GM21619 (cell line): ENCODE measurements at regions not wholly inside any gene's neighbourhood (a gene's known extent, or its start where the extent isn't known, plus 50 kb on each side); places are given as distances from the start of the nearest gene placed in this dataset.
"Not testable (repeated sequence)": the region's sequence is repeated elsewhere in the genome, so short reads cannot be mapped to it uniquely, and the experiment has no call there.

Experiments used
- ATAC-seq: cut with Tn5 transposase; IDR thresholded peaks from one replicate; pipeline ENCODE4 v1.9.1; 2021; ENCODE audit not compliant: unreplicated experiment

DNA sequence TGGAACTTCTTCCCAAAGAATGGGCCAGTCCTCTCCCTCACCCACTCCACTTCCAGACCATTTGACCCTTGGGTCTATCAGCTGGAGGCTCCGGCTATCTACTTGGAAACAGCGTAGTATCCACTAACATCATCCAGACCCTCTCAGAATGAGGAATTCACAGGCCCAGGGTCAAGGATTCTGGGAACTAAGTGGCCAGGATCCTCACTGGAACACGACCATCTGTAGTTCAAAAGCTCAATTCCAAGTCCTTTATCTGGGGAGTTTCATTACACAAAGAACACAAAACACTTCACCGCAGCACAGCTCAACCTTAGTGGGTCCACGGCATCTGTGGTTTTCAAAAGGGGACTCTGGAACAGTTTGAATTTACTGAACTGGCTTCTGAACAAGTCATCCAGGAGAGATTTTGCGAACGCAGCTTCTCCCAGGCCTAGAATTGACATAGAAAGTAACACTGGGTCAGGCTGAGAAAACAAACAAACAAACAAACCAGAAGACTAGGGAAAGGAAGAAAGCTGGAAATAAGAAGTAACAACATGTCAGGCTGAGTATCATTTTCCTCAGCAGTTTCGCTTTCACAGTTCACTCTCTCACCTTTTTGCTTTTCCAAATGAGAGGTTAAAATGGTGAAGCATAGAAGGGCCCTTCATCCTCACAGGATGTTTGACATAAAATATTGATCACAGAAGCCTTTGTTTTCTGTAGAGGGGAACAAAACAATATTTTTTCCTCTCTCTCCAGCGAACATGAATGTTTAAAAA is 57.6 kb upstream of the USP6NL start:
- ATAC-seq = no peak

DNA sequence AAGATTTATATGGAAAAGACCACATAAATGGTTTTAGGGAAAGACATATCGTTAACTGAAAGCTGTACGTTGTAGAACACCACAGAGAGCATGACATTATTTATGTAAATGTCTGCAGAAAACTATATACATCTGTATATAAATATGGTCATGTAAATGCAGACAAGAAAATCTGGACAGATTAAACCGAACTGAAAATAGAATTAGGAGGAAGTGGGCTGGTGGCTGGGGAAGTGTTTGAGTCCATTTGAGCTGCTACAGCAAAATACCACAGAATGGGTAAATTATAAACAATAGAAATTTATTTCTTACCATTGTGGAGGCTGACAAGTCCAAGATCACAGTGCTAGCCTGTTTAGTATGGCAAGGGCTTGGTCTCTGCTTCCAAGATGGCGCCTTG is 56.3 kb upstream of the USP6NL start:
- no peak for ATAC-seq

- ATAC-seq = peak; percentile 70
Observed at GRCh38 chr10:11663763-11664555, 52.5 kb upstream of the USP6NL start.

- not testable (repeated sequence) for ATAC-seq
Observed at GRCh38 chr10:11663126-11663515, 51.7 kb upstream of the USP6NL start.

GRCh38 chr10:11661441-11661840 is 50.0 kb upstream of the USP6NL start:
- no peak for ATAC-seq
